Liver (tissue), 7 donors: ENCODE measurements at regions not wholly inside any gene's neighbourhood (a gene's known extent, or its start where the extent isn't known, plus 50 kb on each side); places are given as distances from the start of the nearest gene placed in this dataset.

Experiments
- DNase-seq: peaks from one replicate; pipeline ENCODE4 v3.0.0-alpha.2; 2017; ENCODE audit warnings: low spot score
- H3K27ac ChIP-seq, 2 donors: one replicate each; pipeline ENCODE4 v1.7.0; 2013; ENCODE audit warnings: inconsistent platforms in 2 of 2, low read length in 2 of 2, control low read depth in 1 of 2, low read depth in 1 of 2, mild to moderate bottlenecking in 1 of 2
- H3K27me3 ChIP-seq, 4 donors: one replicate each; pipeline versions ENCODE4 v1.6.1 to v1.7.0; 2013; ENCODE audit warnings: low read length in 3 of 4, inconsistent platforms in 1 of 4, mild to moderate bottlenecking in 1 of 4, moderate library complexity in 1 of 4; ENCODE audit not compliant: control insufficient read depth in 4 of 4, insufficient read depth in 4 of 4
- H3K36me3 ChIP-seq, 4 donors: one replicate each; pipeline versions ENCODE4 v1.6.1 to v1.7.0; 2013; ENCODE audit warnings: low read length in 3 of 4, mild to moderate bottlenecking in 3 of 4, low read depth in 1 of 4, moderate library complexity in 1 of 4; ENCODE audit not compliant: control insufficient read depth in 4 of 4, insufficient read depth in 3 of 4
- H3K4me1 ChIP-seq, 4 donors: one replicate each; pipeline versions ENCODE4 v1.6.1 to v1.7.0; 2013; ENCODE audit warnings: low read length in 3 of 4, mild to moderate bottlenecking in 3 of 4, moderate library complexity in 1 of 4; ENCODE audit not compliant: control insufficient read depth in 4 of 4, insufficient read depth in 4 of 4
- H3K4me3 ChIP-seq, 3 donors: one replicate each; pipeline versions ENCODE4 v1.6.1 to v1.7.0; 2013; ENCODE audit warnings: low read length in 3 of 3, control low read depth in 1 of 3, low read depth in 1 of 3, mild to moderate bottlenecking in 1 of 3
- H3K9ac ChIP-seq, 2 donors: one replicate each; pipeline ENCODE4 v1.7.0; 2013; ENCODE audit warnings: low read length in 2 of 2, mild to moderate bottlenecking in 2 of 2, moderate library complexity in 2 of 2, control low read depth in 1 of 2, low read depth in 1 of 2
- H3K9me3 ChIP-seq, 4 donors: one replicate each; pipeline versions ENCODE4 v1.6.1 to v1.7.0; 2013; ENCODE audit warnings: low read length in 3 of 4; ENCODE audit not compliant: control insufficient read depth in 4 of 4
- FOXA1 ChIP-seq: IDR thresholded peaks from 2 replicates; pipeline ENCODE4 v1.6.1; 2016; ENCODE audit warnings: antibody characterized with exemption
- FOXA2 ChIP-seq: IDR thresholded peaks from 2 replicates; pipeline ENCODE4 v1.6.1; 2016; ENCODE audit warnings: antibody characterized with exemption
- GABPA ChIP-seq, 2 donors: IDR thresholded peaks in 1 of 2; conservative IDR thresholded peaks in 1 of 2; 2 replicates each; pipeline ENCODE4 v1.6.1; 2016; ENCODE audit warnings: antibody characterized with exemption in 2 of 2, mild to moderate bottlenecking in 1 of 2, moderate library complexity in 1 of 2
- HNF4A ChIP-seq, 2 donors: conservative IDR thresholded peaks; 2 replicates each; pipeline ENCODE4 v1.6.1; 2016; ENCODE audit warnings: antibody characterized with exemption in 2 of 2, mild to moderate bottlenecking in 2 of 2
- HNF4G ChIP-seq: IDR thresholded peaks from 2 replicates; pipeline ENCODE4 v1.6.1; 2016; ENCODE audit warnings: antibody characterized with exemption
- JUND ChIP-seq, 2 donors: IDR thresholded peaks; 2 replicates each; pipeline ENCODE4 v1.6.1; 2016; ENCODE audit warnings: antibody characterized with exemption in 2 of 2
- RAD21 ChIP-seq, 2 donors: IDR thresholded peaks; 2 replicates each; pipeline ENCODE4 v1.6.1; 2016; ENCODE audit warnings: antibody characterized with exemption in 2 of 2, mild to moderate bottlenecking in 2 of 2
- SP1 ChIP-seq: IDR thresholded peaks from 2 replicates; pipeline ENCODE4 v1.6.1; 2018; ENCODE audit warnings: antibody characterized with exemption, mild to moderate bottlenecking
- TAF1 ChIP-seq: conservative IDR thresholded peaks from 2 replicates; pipeline ENCODE4 v1.6.1; 2016; ENCODE audit warnings: antibody characterized with exemption, mild to moderate bottlenecking
- YY1 ChIP-seq: IDR thresholded peaks from 2 replicates; pipeline ENCODE4 v1.6.1; 2016; ENCODE audit warnings: antibody characterized with exemption, mild to moderate bottlenecking
- WGBS: extraction: QIAGEN DNeasy Blood & Tissue Kit; methylation state at CpG from one replicate; pipeline ENCODE4 v1.1.7; 2013; 5-methylcytosine and 5-hydroxymethylcytosine counted together
- TF ChIP-seq, protein P1 (sequence below): IDR thresholded peaks from 2 replicates; pipeline ENCODE4 v1.6.1; 2016; ENCODE audit warnings: antibody characterized with exemption
- TF ChIP-seq, protein P2 (sequence below): IDR thresholded peaks from 2 replicates; pipeline ENCODE4 v1.6.1; 2016; ENCODE audit warnings: antibody characterized with exemption
- TF ChIP-seq, protein P3 (sequence below): IDR thresholded peaks from 2 replicates; pipeline ENCODE4 v1.6.1; 2016; ENCODE audit warnings: antibody characterized with exemption, mild to moderate bottlenecking
- donor health status: healthy.
- donor health status: healthy.
- donor health status: healthy.
- donor health status: healthy.

DNA sequence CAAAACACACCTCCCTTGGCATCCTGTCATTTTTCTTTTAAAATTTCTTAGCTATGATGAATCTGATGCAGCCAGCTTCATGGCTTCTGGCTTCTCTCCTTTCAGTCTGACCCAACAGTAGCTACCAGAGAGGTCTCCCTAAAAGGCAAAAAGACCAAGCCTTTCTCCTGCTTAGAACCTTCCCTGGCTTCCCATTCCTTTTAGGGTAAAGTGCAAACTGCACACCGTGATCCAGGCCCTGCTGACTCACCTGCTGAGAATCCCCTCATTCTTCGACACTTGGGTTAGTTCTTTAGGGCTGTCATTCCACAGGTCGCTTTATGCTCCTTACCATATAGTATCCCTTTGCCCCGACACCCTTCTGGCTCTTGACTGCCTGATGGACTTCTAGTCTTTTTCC lies 362.4 kb downstream of the MIAT start:
- DNase-seq: no peak
- Histone ChIP-seq H3K4me1 (no peaks in the 10 kb centered on the region), H3K4me3 (no peak overlapping the region), H3K9ac (no peak overlapping the region), H3K36me3 (no peaks in the 10 kb centered on the region), H3K9me3 (peaks cover 0 to 4% (median 0%) of the 10 kb centered on the region in 4 donors), H3K27ac (no peak overlapping the region), H3K27me3 (peaks cover 0 to 8% (median under 1%) of the 10 kb centered on the region in 4 donors)
- TF ChIP-seq YY1: no peak
- TF ChIP-seq HNF4A (conservative IDR thresholded peaks at IDR 0.05): no peak
- TF ChIP-seq, protein P1, sequence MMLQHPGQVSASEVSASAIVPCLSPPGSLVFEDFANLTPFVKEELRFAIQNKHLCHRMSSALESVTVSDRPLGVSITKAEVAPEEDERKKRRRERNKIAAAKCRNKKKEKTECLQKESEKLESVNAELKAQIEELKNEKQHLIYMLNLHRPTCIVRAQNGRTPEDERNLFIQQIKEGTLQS: no peak
- TF ChIP-seq, protein P2, sequence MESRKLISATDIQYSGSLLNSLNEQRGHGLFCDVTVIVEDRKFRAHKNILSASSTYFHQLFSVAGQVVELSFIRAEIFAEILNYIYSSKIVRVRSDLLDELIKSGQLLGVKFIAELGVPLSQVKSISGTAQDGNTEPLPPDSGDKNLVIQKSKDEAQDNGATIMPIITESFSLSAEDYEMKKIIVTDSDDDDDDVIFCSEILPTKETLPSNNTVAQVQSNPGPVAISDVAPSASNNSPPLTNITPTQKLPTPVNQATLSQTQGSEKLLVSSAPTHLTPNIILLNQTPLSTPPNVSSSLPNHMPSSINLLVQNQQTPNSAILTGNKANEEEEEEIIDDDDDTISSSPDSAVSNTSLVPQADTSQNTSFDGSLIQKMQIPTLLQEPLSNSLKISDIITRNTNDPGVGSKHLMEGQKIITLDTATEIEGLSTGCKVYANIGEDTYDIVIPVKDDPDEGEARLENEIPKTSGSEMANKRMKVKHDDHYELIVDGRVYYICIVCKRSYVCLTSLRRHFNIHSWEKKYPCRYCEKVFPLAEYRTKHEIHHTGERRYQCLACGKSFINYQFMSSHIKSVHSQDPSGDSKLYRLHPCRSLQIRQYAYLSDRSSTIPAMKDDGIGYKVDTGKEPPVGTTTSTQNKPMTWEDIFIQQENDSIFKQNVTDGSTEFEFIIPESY: no peak
- TF ChIP-seq JUND (IDR thresholded peaks at IDR 0.05): no peak
- WGBS: 59% methylated on average over 4 of the region's 4 CpGs

DNA sequence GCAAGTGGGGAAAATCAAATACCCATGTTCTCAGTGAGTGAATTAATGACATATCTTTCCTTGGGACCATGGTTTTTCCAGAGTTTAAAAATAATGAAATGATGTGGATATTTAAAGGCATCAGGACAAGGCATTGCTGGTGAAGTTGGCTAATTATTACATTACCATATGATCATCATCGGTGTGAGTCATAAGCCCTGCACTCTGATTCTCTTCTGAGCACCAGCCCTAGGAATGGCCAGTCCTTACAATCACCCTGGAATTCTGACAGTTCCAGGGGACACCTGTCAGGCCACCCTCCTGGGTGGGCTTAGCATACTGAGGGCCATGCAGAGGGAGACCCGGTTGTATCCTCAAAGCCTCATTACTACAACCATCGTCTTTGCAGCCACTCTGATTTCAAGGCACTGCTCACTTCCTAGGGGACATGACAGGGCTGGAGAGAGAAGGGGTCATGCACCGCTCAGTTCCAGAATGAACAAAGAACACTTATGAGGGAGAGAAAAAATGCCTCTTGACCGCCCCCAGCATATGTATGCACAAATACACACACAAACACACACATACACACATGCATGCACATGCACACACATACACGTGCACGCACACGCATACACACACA lies 365.0 kb downstream of the MIAT start:
- Histone ChIP-seq H3K36me3 (no peaks in the 10 kb centered on the region), H3K9ac (no peak overlapping the region), H3K4me1 (no peaks in the 10 kb centered on the region), H3K27me3 (peaks cover 0 to 11% (median 2%) of the 10 kb centered on the region in 4 donors), H3K9me3 (peaks cover 0 to 4% (median 0%) of the 10 kb centered on the region in 4 donors), H3K27ac (no peak overlapping the region), H3K4me3 (no peak overlapping the region)
- TF ChIP-seq FOXA1 (no peak), TAF1 (no peak), GABPA (IDR thresholded peaks at IDR 0.05 in 1 of 2, conservative IDR thresholded peaks at IDR 0.05 in 1 of 2) (no peak)
- WGBS: 75% methylated on average over 8 of the region's 8 CpGs
- no peak for DNase-seq

DNA sequence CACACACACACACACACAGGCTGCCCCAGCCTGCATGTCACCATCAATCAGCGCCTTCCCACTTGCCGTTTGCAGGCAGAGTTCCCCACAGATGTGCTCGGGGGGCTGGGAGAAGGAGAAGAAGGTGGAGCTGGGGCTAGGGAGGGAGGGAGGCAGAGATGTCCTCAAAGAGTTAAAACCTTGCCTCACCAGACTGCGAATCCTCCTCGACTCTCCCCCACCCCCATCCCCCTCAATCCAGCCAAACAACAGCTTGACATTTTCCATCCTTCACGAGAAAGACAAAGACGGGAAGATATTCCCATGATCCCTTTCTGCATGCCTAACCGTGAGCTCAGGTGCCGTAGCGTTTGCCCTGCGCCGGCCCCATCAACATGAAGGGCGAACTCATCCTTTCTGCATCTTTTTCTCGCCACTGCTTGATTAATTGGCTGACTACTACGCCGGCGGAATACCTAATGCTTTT lies 365.5 kb downstream of the MIAT start:
- DNase-seq: no peak
- WGBS: 41% methylated on average over 17 of the region's 17 CpGs

More for the DNA sequence above, 365.5 kb downstream of the MIAT start:
- no peaks in the 10 kb centered on the region for H3K36me3 ChIP-seq
- H3K4me1 ChIP-seq: no peaks in the 10 kb centered on the region
- peaks cover 0 to 11% (median 2%) of the 10 kb centered on the region in 4 donors for H3K27me3 ChIP-seq
- no peak overlapping the region for H3K27ac ChIP-seq
- no peak overlapping the region for H3K4me3 ChIP-seq
- TF ChIP-seq, protein P3, sequence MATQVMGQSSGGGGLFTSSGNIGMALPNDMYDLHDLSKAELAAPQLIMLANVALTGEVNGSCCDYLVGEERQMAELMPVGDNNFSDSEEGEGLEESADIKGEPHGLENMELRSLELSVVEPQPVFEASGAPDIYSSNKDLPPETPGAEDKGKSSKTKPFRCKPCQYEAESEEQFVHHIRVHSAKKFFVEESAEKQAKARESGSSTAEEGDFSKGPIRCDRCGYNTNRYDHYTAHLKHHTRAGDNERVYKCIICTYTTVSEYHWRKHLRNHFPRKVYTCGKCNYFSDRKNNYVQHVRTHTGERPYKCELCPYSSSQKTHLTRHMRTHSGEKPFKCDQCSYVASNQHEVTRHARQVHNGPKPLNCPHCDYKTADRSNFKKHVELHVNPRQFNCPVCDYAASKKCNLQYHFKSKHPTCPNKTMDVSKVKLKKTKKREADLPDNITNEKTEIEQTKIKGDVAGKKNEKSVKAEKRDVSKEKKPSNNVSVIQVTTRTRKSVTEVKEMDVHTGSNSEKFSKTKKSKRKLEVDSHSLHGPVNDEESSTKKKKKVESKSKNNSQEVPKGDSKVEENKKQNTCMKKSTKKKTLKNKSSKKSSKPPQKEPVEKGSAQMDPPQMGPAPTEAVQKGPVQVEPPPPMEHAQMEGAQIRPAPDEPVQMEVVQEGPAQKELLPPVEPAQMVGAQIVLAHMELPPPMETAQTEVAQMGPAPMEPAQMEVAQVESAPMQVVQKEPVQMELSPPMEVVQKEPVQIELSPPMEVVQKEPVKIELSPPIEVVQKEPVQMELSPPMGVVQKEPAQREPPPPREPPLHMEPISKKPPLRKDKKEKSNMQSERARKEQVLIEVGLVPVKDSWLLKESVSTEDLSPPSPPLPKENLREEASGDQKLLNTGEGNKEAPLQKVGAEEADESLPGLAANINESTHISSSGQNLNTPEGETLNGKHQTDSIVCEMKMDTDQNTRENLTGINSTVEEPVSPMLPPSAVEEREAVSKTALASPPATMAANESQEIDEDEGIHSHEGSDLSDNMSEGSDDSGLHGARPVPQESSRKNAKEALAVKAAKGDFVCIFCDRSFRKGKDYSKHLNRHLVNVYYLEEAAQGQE: no peak
- TF ChIP-seq SP1 (no peak), FOXA1 (no peak), HNF4G (no peak), HNF4A (conservative IDR thresholded peaks at IDR 0.05) (no peak), FOXA2 (no peak), RAD21 (IDR thresholded peaks at IDR 0.05) (no peak), JUND (IDR thresholded peaks at IDR 0.05) (no peak), YY1 (no peak)
- TF ChIP-seq, protein P2: no peak
- TF ChIP-seq, protein P1: no peak
- no peak overlapping the region for H3K9ac ChIP-seq
- H3K9me3 ChIP-seq: peaks cover 0 to 4% (median 0%) of the 10 kb centered on the region in 4 donors
